GM06990 (cell line): ENCODE measurements at regions not wholly inside any gene's neighbourhood (a gene's known extent, or its start where the extent isn't known, plus 50 kb on each side); places are given as distances from the start of the nearest gene placed in this dataset.

ENCODE experiments used
- DNase-seq: peaks from one replicate; pipeline ENCODE4 v3.0.0-alpha.2; 2011; ENCODE audit not compliant: insufficient read length; ENCODE audit errors: extremely low read depth
- H3K27me3 ChIP-seq: replicated peaks from 2 replicates; pipeline ENCODE4 v1.6.0; 2011; ENCODE audit warnings: low read length; ENCODE audit not compliant: control insufficient read depth, insufficient read depth
- H3K36me3 ChIP-seq: 2 replicates; pipeline ENCODE4 v1.5.1; 2011; ENCODE audit warnings: low read length; ENCODE audit not compliant: control insufficient read depth, insufficient read depth
- H3K4me3 ChIP-seq: replicated peaks from 2 replicates; pipeline ENCODE4 v1.5.1; 2011; ENCODE audit warnings: low read depth, mild to moderate bottlenecking, control low read depth, low read length
- CTCF ChIP-seq: IDR thresholded peaks from 2 replicates; pipeline ENCODE4 v1.5.1; 2011; ENCODE audit warnings: low read length, control low read depth, mild to moderate bottlenecking, inconsistent platforms; ENCODE audit not compliant: insufficient read depth, poor library complexity, severe bottlenecking

GRCh38 chr2:122358729-122359128 is 603.3 kb downstream of the TSN start:
- no peak for DNase-seq
- Histone ChIP-seq H3K27me3 (no peaks in the 10 kb centered on the region; the same call in 1 of the 2 replicates), H3K36me3 (no peaks in the 10 kb centered on the region), H3K4me3 (no peak overlapping the region)
- TF ChIP-seq CTCF: no peak

- no peak for DNase-seq
- TF ChIP-seq CTCF: no peak
- Histone ChIP-seq H3K36me3 (no peaks in the 10 kb centered on the region), H3K27me3 (no peaks in the 10 kb centered on the region; the same call in 1 of the 2 replicates), H3K4me3 (no peak overlapping the region)
These were observed 608.4 kb downstream of the TSN start for GRCh38 chr2:122363885-122364284.

GRCh38 chr2:122366427-122366826 is 611.0 kb downstream of the TSN start:
- no peaks in the 10 kb centered on the region for H3K36me3 ChIP-seq
- no peaks in the 10 kb centered on the region; the same call in 1 of the 2 replicates for H3K27me3 ChIP-seq
- H3K4me3 ChIP-seq: no peak overlapping the region
- no peak for DNase-seq
- no peak for TF ChIP-seq CTCF

GRCh38 chr2:122366969-122367645 is 611.7 kb downstream of the TSN start:
- Histone ChIP-seq H3K36me3 (no peaks in the 10 kb centered on the region), H3K4me3 (no peak overlapping the region), H3K27me3 (no peaks in the 10 kb centered on the region; the same call in 1 of the 2 replicates)
- DNase-seq: no peak
- TF ChIP-seq CTCF: no peak

- no peak for TF ChIP-seq CTCF
- DNase-seq: no peak
- H3K27me3 ChIP-seq: no peaks in the 10 kb centered on the region
- H3K36me3 ChIP-seq: no peaks in the 10 kb centered on the region
- H3K4me3 ChIP-seq: no peak overlapping the region
These were observed 612.2 kb downstream of the TSN start for GRCh38 chr2:122367646-122368010.
